CMK (cell line): ENCODE measurements at regions not wholly inside any gene's neighbourhood (a gene's known extent, or its start where the extent isn't known, plus 50 kb on each side); places are given as distances from the start of the nearest gene placed in this dataset.

Experiments
- DNase-seq: peaks from one replicate; pipeline ENCODE4 v3.0.0-alpha.2; 2010; ENCODE audit warnings: low read depth

DNA sequence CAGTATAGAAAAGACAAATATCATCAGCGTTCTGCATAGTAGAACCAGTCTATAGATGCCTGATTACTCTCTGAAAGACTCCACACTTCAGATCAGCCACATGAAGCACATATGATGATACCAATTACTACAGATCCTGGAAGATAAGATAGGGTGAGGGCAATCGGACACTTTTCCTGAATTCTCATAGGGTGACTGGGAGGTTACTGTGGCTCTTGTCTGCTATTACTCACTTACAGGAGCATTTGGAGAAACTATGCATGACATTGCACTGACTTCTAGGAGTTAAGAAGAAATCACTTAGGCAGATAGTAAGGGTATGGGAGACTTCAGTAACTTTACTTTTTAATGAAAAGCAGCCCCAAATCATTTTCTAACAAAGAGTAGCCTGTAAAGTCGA is 1140.9 kb downstream of the XPNPEP1 start:
- peak; percentile 61 for DNase-seq

DNA sequence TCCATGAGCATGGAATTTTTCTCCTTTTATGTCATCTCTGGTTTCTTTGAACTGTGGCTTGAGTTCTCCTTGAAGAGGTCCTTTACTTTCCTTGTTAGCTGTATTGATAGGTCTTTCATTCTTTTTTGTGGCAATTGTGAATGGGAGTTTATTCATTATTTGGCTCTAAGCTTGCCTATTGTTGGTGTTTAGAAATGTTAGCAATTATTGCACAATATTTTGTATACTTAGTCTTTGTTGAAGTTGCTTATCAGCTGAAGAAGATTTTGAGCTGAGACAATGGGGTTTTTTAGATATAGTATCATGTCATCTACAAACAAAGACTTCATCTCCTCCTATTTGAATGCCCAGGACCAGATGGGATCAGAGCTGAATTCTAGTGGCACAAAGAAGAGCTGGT is 1143.8 kb downstream of the XPNPEP1 start:
- DNase-seq: no peak

DNA sequence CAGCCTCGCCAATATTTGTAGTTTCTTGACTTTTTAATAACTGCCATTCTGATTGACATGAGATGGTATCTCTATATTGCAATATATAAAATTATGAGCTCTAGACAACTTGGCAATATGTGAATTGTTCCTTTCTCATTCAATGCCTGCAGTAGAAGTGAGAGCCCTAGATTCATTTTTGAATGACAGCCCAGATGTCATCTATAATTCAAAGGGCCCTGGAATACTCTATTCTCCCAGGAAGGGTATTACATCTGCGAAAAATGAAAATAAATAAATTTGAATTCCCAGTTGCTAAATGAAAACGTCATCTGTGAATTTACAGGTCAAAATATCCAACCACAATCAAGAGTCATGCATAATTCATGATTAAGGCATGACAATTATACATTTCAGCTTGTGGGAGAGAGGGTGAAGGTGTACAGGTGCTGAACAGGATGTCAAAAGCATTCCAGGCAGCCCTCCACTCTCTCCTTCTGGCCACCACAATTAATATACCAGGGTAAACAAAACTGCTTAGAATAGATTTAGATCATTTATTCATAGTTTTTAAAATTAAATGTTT is 1147.3 kb downstream of the XPNPEP1 start:
- no peak for DNase-seq

DNA sequence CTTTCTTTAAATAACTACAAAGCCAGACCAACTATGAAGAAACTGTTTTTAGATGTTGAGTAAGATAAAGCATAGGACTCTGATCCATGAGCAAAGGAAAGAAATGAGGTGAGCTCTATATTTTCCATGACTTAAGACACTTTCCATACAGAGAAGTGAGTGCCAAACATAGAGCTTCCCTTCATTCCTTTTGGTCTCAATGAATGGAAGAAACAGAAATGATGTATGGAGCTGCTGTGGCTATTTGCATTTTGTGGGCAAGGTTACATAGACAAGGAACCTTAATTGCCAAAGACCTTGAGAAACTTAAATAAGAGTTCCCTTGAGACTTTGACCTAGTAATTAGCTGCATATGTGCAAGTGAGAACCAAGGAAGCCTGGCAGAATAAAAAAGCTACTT is 1152.2 kb downstream of the XPNPEP1 start:
- DNase-seq: no peak

DNA sequence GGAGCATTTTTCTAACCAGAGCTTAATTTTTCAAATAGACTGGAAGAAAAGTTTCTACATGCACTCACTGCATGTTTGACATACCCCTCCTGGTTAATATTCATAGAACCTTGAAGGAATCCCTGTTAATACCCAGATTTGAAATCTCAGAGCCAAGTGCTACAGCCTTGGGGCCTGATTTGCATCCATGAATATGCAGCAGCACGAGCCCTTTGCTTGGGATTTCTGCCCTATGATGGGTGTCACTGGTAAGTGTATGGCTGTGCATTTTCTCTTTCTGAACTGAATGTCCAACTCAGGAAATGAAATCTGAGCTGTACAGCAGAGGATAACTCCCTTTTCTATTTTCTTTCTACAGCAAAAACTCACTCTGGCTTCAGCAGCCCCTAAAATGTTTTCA is 1157.5 kb downstream of the XPNPEP1 start:
- no peak for DNase-seq

DNA sequence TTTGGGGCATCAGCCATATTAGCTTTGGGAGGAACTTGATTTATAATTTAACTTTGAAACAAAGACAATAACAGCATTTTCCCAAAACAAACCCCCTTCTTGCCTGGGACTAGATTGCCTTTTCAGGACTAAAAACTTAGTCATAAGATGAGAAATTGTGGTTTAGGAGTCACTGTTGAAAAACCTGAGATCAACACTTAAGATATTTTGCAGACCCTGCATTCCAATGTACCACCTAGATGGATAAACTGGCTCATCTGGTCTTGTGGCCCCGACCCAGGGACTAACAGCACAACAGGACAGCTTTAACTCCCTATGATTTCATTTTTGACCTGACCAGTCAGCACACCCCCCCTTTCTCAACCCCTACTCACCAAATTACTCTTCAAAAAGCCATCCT is 1165.4 kb downstream of the XPNPEP1 start:
- no peak for DNase-seq

DNA sequence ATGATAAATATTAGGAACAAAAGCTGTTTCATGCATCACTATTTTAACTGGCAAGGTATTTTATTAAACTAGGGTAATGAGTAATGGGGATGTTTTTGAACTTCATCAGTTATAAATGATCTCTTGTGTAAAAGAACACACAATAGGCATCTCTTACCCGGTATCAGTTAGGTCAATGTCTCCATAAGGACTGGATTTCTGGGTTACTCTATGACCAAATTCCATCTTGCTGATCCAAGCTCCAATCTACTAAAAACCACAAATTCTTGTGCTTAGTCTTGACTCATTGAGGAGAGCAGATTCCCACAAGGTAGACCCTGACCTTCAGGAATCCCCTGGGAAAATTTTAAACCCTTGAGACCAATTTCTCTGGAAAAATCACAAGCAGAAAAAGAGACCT is 1167.7 kb downstream of the XPNPEP1 start:
- no peak for DNase-seq

DNA sequence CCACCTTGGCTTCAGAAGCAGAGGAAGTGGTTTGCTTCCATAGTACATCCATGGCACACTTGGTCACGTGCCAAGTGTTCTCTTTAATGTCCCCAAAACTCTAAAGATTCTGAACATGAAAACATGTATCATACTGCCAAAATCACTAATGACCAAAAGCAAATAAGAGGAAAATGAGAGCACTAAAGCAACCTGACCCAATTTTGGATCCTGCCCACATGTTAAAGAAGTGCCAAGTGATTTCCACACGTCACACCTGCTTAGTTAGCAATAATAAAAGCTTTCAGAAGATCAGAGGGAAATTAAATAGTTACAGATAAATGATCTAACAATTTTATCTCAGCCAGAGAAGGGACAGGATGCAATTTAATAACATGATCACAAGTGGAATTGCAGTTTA is 1170.0 kb downstream of the XPNPEP1 start:
- DNase-seq: no peak

DNA sequence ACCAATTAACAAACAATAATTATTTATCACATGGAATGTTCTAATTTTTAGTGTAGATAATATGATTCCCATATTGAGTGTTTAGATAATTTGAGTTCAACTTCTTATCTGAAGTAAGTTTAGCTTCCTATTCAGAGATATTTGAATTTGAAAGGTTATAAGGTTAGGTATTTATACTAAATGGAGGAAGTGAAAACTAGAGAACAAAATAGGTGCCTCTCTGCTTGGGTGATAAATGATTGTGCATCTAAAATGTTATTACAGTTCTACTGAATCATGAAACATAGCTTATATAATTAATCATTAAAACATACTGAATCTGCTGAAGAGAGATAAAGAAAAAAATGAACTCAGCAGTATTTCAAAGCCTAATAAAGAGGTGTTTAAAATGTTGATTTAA is 1174.3 kb downstream of the XPNPEP1 start:
- DNase-seq: no peak

DNA sequence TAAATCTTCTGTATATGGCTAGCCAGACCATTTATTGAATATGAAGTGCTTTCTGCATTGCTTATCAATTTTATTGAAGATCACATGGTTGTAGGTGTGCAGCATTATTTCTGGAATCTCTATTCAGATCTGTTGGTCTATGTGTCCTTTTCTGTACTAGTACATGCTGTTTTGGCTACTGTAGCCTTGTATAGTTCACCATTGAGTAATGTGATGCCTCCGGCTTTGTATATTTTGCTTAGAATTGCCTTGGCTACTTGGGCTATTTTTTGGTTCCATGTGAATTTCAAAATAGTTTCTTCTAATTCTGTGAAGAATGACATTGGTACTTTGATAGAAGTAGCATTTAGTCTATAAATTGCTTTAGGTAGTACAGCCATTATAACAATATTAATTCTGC is 1187.2 kb downstream of the XPNPEP1 start:
- no peak for DNase-seq

DNA sequence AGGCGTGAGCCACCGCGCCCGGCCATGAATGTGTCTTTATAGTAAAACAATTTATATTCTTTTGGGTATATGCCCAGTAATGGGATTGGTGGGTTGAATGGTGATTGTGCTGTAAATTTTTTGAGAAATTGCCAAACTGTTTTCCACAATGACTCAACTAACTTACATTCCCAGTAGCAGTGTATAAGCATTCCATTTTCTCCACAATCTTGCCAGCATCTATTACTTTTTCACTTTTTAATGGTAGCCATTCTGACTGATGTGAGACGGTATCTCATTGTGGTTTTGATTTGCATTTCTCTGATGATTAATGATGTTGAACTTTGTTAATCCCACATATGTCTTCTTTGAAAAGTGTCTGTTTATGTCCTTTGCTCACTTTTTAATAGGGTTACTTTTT is 1187.9 kb downstream of the XPNPEP1 start:
- DNase-seq: no peak

DNA sequence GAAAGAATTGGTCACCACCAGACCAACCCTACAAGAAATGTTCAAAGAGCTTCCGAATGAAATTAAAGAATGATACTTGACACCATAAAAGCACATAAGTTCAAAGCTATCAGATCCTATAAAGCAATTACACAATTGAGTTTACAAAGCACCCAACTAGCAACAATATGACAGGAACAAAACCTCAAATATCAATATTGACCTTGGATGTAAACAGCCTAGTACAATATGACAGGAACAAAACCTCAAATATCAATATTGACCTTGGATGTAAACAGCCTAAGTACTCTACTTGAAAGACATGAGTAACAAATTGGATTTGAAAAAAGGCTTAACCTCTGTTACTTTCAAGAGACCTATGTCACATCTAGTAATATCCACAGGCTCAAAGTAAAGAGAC is 1201.4 kb downstream of the XPNPEP1 start:
- no peak for DNase-seq

DNA sequence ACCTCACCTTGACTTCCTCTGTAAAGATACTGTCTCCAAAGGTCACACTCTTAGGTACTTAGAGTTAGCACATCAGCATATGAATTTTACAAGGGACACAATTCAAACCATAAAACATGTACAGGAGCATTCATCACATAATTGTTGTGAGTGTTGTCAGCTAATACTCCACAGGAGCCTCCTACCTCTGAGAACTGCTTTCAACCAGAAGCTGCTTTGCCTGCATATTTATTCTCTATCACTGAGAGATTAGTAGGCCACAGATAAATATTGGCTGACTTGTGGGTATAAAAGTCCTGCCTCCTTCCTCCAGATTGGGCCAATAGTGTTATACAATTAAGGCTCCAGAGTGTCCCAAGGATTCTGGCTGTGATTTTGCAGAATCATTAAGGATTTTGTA is 1207.0 kb downstream of the XPNPEP1 start:
- no peak for DNase-seq

DNA sequence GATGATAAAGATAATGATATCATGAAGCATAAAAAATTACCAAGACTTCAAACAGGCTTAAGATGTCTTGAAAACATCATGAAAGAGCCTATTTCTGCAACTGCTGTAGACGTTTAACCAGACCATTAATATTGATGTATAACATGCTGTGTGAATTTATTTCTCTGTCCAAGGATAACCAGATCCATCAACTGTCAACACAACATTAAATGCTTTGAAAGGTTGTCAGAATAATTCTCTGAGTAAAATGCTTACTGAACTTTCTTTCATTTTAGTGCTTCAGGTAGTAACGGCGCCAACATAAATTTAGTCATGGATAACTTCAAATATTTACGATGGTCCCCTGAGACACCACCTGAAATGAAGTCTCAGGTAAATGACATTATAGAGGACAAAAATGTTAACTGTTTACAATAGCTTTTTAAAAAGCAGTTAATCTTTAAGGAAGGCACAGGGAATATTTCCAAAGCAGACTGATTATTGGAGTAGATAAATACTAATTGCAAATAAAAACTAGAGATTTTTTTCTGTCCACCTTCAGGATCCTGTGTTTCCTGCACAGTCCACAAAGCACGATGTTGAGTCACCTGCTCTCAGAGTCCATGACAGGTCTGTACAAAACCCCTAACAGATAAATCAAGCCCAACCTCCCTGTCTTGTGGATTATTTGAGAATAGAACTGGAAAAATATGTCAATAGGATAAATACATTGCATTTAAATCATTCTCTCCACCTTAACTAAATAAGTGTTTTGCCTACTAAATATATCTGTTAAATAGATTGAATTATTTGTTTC is 1213.2 kb downstream of the XPNPEP1 start:
- DNase-seq: no peak

DNA sequence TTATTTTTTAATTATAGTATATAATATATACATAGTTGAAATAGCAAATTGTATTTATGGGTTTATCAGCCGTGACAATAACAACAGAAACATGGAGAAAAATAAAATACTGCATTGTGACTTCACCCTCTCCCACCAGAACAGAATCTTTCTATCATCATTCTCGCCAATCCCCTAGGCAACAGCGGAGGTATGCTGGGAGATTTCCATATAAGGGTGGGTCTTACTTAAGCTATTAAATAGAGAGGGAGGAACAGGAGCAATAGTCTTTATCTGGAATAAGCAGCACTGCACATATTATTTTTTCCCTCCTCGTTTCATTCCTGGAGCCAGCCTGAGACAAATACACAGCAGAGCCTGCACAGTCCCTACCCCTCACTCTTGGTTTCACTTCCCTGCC is 1214.9 kb downstream of the XPNPEP1 start:
- no peak for DNase-seq

DNA sequence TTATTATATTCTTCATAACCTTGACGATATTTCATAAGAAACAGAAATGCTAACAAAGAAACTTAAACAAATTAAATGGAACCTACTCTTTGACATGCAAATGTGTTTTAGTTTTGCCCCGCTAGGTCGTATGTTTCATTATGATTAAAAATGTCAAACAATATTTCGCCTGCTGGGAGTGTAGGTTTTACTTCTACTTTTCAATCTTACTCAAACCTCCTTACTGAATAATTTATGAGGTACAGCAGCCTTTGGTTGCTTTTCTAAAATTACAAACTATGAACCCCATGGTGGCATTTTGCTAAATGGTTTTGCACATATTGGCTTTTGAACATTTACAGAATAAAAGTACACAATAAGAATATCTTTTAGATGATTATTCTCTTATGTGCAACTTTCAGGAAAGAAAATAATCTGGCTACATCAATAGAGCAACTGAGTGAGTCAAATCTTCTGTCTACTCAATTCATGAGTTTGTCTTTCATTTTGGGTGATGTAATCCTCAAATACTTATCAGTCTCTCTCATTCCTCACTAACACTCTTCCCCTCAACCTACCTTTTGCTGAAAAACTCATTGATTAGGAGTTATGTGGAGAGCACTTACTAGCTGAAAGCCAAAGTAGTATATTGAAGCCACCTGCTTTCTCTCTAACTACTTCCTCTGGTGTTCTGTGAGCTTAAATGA is 1226.4 kb downstream of the XPNPEP1 start:
- DNase-seq: no peak

DNA sequence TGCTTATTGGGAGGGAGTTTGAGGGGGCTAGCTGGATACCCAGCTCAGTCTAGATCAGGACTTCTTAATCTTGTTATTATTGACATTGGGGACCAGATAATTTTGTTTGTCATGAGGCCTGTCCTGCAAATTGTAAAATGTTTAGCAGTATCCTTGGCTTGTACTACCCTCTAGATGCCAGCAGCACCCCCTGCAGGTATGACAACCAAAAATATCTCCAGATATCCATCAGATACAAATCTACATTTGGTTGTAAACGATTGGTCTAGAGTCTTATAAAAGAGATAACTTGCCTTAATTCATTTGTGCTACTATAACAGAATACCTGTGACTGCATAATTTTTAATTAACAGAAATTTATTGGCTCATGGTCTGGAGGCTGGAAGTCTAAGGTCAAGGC is 1232.2 kb downstream of the XPNPEP1 start:
- no peak for DNase-seq

DNA sequence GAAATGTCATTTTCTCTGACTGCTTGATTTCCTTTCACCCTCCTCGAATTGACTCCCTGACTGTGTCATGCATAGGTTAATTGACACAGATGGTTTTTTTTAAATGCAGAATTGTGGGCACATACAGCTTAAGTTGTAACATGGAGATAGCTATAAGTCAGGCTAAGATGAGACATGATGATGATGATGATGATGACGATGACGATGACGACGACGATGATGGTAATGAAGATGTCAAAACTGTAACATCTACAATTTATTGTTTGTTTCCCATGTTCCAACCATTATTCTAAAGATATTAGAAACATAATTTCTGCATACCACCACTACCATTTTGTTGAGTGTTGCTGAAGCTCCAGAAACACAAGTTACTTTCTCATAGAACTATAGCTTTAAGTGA is 1232.8 kb downstream of the XPNPEP1 start:
- DNase-seq: no peak

DNA sequence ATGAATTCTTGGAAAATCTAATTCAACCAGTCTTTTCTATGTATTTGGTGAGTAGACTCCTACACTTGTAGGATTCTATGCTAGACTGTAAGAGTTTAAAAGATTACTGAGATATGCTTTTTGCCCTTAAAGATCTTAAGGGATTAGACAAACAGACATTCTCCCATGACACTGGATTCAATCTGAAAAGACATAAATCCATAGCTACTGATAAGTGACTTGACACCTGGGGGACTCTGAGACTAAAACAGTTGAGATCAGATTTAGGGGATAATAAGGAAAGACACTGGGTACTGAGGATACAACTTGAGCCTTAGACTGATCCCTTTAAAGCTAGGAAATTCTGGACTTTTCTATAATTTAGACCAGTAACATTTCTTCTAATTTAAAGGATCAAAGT is 1233.4 kb downstream of the XPNPEP1 start:
- no peak for DNase-seq

DNA sequence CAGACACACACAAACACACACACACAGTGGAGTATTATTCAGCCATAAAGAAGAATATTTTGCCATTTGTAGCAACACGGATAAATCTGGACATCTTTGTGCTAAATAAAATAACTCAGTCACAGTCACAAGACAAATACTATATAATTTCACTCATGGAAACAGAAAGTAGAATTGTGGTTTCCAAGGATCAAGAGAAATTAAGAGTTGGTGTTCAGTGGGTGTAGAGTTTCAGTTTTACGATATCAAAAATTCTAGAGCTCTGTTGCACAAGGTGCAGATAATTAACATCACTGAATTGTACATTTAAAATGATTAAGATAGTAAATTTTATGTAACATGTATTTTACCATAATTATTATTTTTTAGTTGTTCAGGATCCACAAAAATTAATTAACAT is 1235.0 kb downstream of the XPNPEP1 start:
- no peak for DNase-seq

DNA sequence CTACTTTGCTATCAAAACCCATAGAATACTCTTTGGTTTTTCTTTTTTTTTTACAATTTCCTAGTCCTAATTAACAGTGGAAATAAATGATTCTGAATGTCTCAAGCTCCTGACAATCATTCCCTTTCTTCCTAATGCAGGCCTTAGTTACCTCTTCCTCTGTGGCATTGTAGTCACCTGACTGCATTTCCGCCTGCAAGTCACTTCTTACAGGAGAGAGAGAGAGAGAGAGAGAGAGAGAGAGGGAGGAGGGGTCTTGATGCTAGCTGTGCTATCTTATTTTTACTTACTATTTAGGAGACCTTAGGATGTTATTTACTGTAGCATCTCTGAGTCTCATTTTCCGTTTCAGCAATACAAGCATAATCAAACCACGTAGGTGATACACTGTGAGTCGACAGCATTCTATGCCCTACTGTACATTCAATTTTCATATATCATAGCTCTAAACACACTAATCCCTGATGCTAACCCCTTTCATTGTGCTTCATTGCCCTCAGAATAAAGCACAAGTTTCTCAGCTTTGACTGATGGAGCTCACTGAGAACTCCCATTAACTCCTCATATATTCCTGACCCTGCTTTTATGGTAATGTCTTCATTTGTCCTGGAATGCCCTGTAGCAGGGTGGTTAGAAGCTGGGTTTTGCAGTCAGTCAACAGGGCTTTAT is 1237.3 kb downstream of the XPNPEP1 start:
- no peak for DNase-seq

DNA sequence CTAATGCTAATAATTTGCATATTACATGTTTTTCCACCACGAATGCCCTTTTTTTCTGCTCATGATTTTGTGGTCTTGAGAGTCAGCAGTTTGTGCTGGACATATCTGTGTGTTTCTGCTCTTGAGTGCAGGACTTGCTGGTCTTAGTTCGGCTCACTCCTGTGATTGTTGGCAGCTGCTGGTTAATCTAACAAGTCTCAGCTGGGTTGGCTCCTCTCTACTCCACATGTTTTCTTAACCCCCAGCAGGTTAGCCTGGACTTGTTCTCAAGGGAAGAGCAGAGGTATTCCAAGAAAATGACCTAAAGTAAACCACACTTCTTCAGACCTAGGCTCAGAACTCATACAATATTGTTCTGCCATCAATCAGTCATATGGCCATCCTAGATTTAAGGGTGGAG is 1238.9 kb downstream of the XPNPEP1 start:
- DNase-seq: no peak

DNA sequence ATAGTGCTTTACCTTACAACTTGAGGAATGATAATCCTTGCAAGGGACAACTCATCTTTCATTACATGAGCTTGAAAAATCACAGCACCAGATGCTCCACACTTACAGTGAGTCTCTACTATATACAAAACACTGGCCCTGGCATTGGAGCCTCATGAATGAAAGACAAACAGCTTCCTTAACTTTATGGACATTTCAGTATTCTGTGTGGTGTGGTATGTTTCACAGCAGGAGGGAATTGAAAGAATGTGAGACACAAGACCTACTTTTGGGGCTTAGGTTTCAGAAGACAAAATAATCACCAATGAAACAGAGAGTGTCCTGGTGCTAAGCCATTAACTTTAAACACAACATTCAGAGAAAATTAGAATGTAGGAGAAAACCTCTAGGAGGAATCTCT is 1249.6 kb downstream of the XPNPEP1 start:
- DNase-seq: no peak
